Activated CD4-positive, alpha-beta memory T cell treated with anti-CD3 and anti-CD28 coated beads for 36 hours (primary cell): ENCODE measurements at regions not wholly inside any gene's neighbourhood (a gene's known extent, or its start where the extent isn't known, plus 50 kb on each side); places are given as distances from the start of the nearest gene placed in this dataset.
"Not testable (repeated sequence)": the region's sequence is repeated elsewhere in the genome, so short reads cannot be mapped to it uniquely, and the experiment has no call there.

Experiments
- CTCF ChIA-PET: fragments of 350-600 bp; sonication (Branson Sonifier 250); formaldehyde crosslinking; loops from one replicate; lab custom pipeline; 2021; ENCODE audit warnings: antibody characterized with exemption, inconsistent platforms; lab: Charles Lee
- POLR2A ChIA-PET: fragments of 350-600 bp; sonication (Branson Sonifier 250); formaldehyde crosslinking; loops from one replicate; lab custom pipeline; 2021; ENCODE audit warnings: antibody characterized with exemption; lab: Charles Lee
- DNase-seq: peaks from one replicate; pipeline ENCODE4 v3.0.0-alpha.2; 2020
- H3K27ac Mint-ChIP-seq: one replicate; pipeline ENCODE4 v1.8.0; 2021; ENCODE audit warnings: mixed read lengths
- H3K27me3 Mint-ChIP-seq: one replicate; pipeline ENCODE4 v1.8.0; 2021; ENCODE audit warnings: mixed read lengths
- H3K36me3 Mint-ChIP-seq: one replicate; pipeline ENCODE4 v1.8.0; 2021; ENCODE audit warnings: mixed read lengths
- H3K4me1 Mint-ChIP-seq: one replicate; pipeline ENCODE4 v1.8.0; 2021; ENCODE audit warnings: low read depth, mixed read lengths
- H3K4me3 Mint-ChIP-seq: one replicate; pipeline ENCODE4 v1.8.0; 2021; ENCODE audit warnings: mild to moderate bottlenecking, mixed read lengths
- H3K9me3 Mint-ChIP-seq: one replicate; pipeline ENCODE4 v1.8.0; 2021; ENCODE audit warnings: mixed read lengths
- intact Hi-C: fragments of 100-400 bp; cut with micrococcal nuclease; formaldehyde crosslinking; loops from one replicate; pipeline ENCODE4 v1.15.1; 2023

DNA sequence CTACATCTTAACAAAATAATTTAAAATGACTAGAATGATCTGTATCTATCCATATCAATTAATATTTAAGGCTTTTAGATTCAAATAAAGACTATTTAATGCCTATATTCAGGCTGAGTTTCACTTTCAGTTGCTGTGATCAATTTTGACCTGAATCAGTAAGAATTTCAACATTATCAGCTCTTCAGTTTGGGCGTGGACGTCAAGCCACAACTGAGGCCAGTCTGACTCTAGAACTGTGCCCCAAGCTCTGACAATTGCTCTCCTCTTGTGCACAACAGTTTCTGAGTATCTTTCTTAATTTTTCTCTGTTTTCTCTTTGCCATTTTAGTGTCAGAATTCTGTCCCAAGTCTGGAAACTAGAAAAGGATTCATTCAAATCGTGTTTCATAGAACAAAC lies 1095.5 kb downstream of the PLA2G4A start:
- DNase-seq = no peak
- ChIA-PET CTCF (no interaction called here), POLR2A (no interaction called here)
- Mint-ChIP-seq H3K4me3 (no peak overlapping the region), H3K9me3 (no peaks in the 10 kb centered on the region), H3K4me1 (no peaks in the 10 kb centered on the region), H3K27ac (no peak overlapping the region), H3K27me3 (no peaks in the 10 kb centered on the region), H3K36me3 (no peaks in the 10 kb centered on the region)
- intact Hi-C loops = no loop called here

DNA sequence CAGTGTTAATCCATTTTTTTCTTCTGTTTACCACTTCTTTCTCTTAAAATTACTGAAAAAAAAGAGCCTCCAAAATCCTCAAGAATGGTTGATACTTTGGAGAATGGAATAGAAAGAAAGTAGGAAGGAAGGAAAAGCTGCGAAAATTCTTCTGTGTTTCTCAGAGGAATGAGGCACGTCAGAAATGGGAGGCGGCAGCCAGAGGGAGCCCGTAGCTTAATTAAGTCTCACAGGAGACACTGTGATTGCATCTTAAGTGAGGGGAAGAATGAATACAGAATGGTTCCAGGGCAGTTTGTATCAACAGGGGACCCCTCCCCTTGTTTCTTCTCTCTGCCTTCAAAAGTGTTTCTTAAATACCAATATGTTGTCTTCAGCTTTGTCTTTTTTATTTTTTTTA lies 1099.5 kb downstream of the PLA2G4A start:
- DNase-seq = no peak
- intact Hi-C loops = no loop called here
- CTCF ChIA-PET = no interaction called here
- POLR2A ChIA-PET = no interaction called here
- H3K4me1 Mint-ChIP-seq = no peaks in the 10 kb centered on the region
- no peak overlapping the region for H3K27ac Mint-ChIP-seq
- no peaks in the 10 kb centered on the region for H3K9me3 Mint-ChIP-seq
- H3K27me3 Mint-ChIP-seq = no peaks in the 10 kb centered on the region
- H3K4me3 Mint-ChIP-seq = no peak overlapping the region
- no peaks in the 10 kb centered on the region for H3K36me3 Mint-ChIP-seq

DNA sequence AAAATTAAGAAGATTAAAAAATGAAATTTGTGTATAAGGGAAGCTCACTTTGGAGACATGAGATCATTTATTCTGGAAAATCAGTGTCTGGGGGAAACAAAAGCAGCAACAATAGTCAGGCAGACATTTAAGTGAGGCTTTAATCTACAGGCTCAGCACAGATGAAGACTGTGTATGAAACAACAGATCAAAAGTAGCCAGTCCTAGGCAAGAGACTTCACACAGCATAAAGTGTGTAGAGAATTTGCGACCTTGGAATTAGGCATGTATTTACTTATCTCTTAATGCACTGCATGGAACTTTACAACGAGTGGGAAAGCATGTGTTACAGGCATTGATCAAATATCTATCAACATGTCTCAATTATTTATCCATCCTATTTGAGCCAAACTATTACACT lies 1099.9 kb downstream of the PLA2G4A start:
- Mint-ChIP-seq H3K9me3 (no peaks in the 10 kb centered on the region), H3K27ac (no peak overlapping the region), H3K36me3 (no peaks in the 10 kb centered on the region), H3K27me3 (no peaks in the 10 kb centered on the region), H3K4me1 (no peaks in the 10 kb centered on the region), H3K4me3 (no peak overlapping the region)
- CTCF ChIA-PET = no interaction called here
- POLR2A ChIA-PET = no interaction called here
- intact Hi-C loops = no loop called here
- no peak for DNase-seq

DNA sequence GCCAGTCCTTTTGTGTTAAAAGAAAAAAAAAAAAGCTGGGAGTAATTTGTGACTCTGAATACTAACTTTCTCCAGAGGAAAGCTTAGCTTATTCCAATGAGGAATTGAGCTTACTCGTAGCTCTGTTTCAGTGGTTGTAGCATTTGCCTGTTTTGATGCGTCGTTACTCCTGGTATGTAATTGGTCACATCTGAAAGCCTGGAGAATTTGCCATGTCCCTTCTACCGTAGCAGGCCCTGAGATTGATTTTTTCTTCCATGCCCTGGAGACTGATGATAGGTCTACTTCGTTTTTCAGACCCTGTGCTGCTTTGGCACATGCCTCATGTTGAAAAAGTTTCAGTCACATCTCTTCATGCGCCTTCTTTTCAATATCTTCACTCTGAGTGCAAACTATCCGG lies 1103.0 kb downstream of the PLA2G4A start:
- CTCF ChIA-PET = no interaction called here
- intact Hi-C loops = no loop called here
- Mint-ChIP-seq H3K9me3 (no peaks in the 10 kb centered on the region), H3K27me3 (no peaks in the 10 kb centered on the region), H3K4me3 (no peak overlapping the region), H3K27ac (no peak overlapping the region), H3K4me1 (no peaks in the 10 kb centered on the region), H3K36me3 (no peaks in the 10 kb centered on the region)
- POLR2A ChIA-PET = no interaction called here
- DNase-seq = no peak

DNA sequence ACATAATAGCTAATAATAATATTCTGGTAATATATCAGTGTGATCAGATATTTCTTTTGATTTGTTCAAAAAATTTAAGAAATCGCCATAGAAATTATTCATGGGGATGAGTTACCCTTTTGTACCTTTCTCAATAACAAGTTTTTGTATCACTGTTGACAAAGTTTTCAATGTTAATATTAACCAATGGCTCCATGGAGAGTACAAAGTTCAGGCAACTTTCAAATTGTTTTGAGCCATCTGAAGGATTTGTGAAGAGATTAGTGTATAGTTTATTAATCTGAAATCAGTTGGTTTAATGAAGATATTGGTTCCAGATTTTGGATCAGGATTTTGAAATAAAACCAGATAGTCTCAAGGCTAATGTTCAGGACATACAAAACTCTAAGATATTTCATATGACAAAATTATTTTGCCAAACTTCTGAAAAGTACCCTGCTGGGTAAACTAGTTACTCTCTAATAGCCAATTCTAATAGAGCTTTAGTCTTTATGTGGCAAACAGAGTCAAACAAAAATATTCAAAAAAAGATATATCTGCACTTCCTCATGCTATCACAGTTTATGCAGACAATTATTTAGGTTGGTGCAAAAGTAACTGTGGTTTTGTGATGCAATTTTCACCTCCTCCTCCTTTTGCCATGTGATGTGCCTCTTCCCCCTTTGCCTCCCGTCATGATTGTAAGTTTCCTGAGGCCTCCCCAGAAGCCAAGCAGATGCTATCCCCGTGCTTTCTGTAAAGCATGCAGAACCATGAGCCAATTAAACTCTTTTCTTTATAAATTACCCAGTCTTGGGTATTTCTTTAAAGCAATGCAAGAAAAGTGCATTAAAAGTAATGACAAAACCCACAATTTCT lies 1105.0 kb downstream of the PLA2G4A start:
- Mint-ChIP-seq H3K36me3 (no peaks in the 10 kb centered on the region), H3K4me1 (no peaks in the 10 kb centered on the region), H3K4me3 (no peak overlapping the region), H3K27ac (no peak overlapping the region), H3K27me3 (no peaks in the 10 kb centered on the region), H3K9me3 (peaks cover 2% of the 10 kb centered on the region)
- ChIA-PET CTCF (no interaction called here), POLR2A (no interaction called here)
- intact Hi-C loops = no loop called here
- no peak for DNase-seq

DNA sequence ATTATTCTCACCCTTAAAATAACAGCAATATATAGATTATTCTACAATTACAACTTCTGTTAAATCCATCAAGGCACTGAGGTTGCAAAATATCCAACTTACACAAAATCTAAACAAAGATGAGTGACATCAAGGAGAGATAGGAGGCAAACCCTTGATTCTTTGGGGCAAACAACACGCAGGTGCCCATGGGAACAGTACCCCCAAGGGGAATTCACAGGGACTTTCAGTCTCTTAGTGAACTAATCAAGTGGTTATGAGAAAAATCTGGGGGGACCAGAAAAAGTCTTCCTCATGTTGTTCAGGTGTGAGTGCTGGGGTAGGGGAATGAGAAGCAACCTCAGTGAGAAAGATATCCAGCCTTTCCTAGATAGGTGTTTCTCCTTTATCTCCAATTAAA lies 1107.9 kb downstream of the PLA2G4A start:
- H3K4me3 Mint-ChIP-seq = no peak overlapping the region
- intact Hi-C loops = no loop called here
- ChIA-PET POLR2A (no interaction called here), CTCF (no interaction called here)
- no peaks in the 10 kb centered on the region for H3K27me3 Mint-ChIP-seq
- no peaks in the 10 kb centered on the region for H3K4me1 Mint-ChIP-seq
- peaks cover 2% of the 10 kb centered on the region for H3K9me3 Mint-ChIP-seq
- DNase-seq = no peak
- H3K27ac Mint-ChIP-seq = no peak overlapping the region
- H3K36me3 Mint-ChIP-seq = no peaks in the 10 kb centered on the region

DNA sequence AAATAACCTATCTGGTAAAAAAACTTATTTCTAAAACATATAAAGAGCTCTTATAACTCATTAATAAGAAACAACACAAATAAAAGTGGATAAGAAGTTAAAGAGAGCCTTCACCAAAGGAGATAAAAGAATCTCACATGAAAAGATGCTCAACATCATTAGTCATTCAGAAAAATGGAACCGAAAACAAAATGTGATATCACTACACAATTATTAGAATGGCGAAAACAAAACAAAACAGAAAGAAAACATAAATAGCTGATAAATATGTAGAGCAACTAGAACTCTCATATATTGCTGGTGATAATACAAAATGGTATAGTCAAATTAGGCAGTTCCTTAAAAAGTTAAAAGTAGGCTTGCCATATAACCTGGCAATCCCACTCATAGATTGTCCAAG lies 1109.3 kb downstream of the PLA2G4A start:
- H3K27me3 Mint-ChIP-seq = no peaks in the 10 kb centered on the region
- no peaks in the 10 kb centered on the region for H3K36me3 Mint-ChIP-seq
- H3K9me3 Mint-ChIP-seq = peaks cover 2% of the 10 kb centered on the region
- H3K4me1 Mint-ChIP-seq = no peaks in the 10 kb centered on the region
- intact Hi-C loops = no loop called here
- H3K27ac Mint-ChIP-seq = no peak overlapping the region
- ChIA-PET CTCF (no interaction called here), POLR2A (no interaction called here)
- DNase-seq = no peak
- no peak overlapping the region for H3K4me3 Mint-ChIP-seq

DNA sequence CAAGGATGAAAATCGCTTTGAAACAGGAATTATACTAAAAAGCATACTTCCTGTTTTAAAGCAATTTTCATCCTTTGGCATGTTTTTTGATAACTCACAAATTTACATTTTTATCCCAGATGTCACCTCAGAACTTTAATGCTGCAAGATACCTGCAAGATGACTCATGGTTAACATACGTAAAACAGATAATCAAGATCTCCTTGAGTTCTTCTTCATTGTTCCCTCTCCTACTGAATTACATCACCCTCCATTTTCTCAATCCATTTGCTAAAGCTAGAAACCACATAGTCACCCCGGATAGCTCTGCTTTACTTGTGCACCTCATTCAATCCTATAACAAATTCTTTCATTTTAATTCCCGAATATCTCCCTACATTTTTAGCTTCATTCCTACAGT lies 1114.2 kb downstream of the PLA2G4A start:
- POLR2A ChIA-PET = no interaction called here
- Mint-ChIP-seq H3K4me3 (no peak overlapping the region), H3K9me3 (peaks cover 14% of the 10 kb centered on the region), H3K4me1 (no peaks in the 10 kb centered on the region), H3K36me3 (no peaks in the 10 kb centered on the region), H3K27me3 (no peaks in the 10 kb centered on the region), H3K27ac (no peak overlapping the region)
- intact Hi-C loops = no loop called here
- CTCF ChIA-PET = no interaction called here
- DNase-seq = no peak

DNA sequence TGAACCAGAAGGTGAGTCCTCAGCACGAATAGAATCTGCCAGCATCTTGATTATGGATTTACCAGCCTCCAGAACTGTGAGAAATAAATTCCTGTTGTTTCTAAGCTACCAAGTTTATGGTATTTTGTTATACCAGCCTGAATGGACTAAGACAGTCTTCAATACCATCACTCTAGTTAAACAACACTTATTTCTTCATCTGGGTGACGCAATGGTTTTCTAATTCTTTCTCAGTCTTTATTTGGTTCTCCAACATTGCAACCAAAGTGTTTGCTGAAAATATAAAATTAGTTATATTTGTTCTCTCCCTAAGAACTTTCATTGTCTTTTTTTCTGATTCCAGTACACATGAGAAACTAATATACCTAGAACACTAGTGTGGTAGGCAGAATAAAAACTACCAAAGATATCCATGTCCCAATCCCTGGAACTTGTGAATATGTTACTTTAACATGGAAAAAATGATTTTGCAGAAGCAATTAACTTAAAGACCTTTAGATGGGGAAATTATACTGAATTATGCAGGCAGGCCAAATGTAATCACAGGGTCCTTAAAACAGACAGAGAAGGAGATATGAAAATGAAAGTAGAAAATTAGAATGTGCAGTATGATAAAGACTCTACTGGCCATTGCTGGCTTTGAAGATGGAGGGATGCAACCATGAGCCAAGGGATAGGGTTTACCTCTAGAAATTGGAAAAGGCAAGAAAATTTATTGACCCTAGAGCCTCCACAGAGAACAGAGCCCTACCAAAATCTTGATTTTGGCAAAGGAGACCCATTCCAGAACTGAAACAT lies 1115.1 kb downstream of the PLA2G4A start:
- H3K36me3 Mint-ChIP-seq = no peaks in the 10 kb centered on the region
- no peak for DNase-seq
- no peaks in the 10 kb centered on the region for H3K27me3 Mint-ChIP-seq
- H3K4me1 Mint-ChIP-seq = no peaks in the 10 kb centered on the region
- no peak overlapping the region for H3K27ac Mint-ChIP-seq
- CTCF ChIA-PET = no interaction called here
- intact Hi-C loops = no loop called here
- no peak overlapping the region for H3K4me3 Mint-ChIP-seq
- peaks cover 17% of the 10 kb centered on the region for H3K9me3 Mint-ChIP-seq
- POLR2A ChIA-PET = no interaction called here

DNA sequence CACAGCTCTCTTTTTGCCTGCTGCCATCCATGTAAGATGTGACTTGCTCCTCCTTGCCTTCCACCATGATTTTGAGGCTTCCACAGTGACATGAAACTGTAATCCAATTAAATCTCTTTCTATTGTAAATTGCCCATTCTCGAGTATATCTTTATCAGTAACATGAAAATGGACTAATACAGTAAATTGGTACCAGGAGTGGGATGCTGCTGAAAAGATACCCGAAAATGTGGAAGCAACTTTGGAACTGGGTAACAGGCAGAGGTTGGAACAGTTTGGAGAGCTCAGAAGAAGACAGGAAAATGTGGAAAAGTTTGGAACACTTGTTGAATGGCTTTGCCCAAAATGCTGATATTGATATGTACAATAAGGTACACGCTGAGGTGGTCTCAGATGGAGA lies 1117.9 kb downstream of the PLA2G4A start:
- DNase-seq, H3K27me3 Mint-ChIP-seq, CTCF ChIA-PET: not testable (repeated sequence)

DNA sequence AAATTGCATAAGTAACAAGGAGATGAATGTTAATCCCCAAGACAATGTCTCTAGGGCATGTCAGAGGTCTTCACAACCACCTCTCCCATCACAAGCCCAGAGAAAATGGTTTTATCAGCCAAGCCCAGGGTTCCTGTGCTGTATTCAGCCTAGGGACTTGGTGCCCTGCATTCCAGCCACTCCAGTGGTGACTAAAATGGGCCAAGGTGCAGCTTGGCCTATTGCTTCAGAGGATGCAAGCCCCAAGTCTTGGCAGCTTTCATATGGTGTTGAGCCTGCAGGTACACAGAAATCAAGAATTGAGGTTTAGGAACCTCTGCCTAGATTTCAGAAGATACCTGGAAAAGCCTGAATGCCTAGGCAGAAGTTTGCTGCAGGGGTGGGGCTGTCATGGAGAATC lies 1118.6 kb downstream of the PLA2G4A start:
- Mint-ChIP-seq H3K9me3 (peaks cover 27% of the 10 kb centered on the region), H3K4me1 (no peaks in the 10 kb centered on the region), H3K27ac (no peak overlapping the region), H3K36me3 (no peaks in the 10 kb centered on the region), H3K4me3 (no peak overlapping the region), H3K27me3 (no peaks in the 10 kb centered on the region)
- DNase-seq = no peak
- POLR2A ChIA-PET = no interaction called here
- CTCF ChIA-PET = no interaction called here
- intact Hi-C loops = no loop called here

More for the DNA sequence above, 1117.9 kb downstream of the PLA2G4A start:
- H3K9me3 Mint-ChIP-seq = peaks cover 23% of the 10 kb centered on the region
- H3K27ac Mint-ChIP-seq, H3K4me1 Mint-ChIP-seq, POLR2A ChIA-PET, H3K4me3 Mint-ChIP-seq, intact Hi-C loops, H3K36me3 Mint-ChIP-seq: not testable (repeated sequence)

DNA sequence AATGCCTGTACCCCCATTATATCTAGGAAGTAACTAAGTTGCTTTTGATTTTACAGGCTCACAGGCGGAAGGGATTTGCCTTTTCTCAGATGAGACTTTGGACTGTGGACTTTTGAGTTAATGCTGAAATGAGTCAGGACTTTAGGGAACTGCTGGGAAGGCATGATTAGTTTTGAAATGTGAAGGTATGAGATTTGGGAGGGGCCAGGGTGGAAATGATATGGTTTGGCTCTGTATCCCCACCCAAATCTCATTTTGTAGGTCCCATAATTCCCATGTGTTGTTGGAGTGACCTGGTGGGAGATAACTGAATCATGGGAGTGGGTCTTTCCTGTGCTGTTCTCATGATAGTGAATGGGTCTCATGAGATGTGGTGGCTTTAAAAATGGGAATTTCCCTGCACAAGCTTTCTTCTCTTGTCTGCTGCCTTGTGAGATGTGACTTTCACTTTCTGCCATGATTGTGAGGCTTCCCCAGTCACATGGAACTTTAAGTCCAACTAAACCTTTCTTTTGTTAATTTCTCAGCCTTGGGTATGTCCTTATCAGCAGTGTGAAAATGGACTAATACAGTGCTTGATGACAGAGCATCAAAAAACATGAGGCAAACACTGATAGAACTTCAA lies 1119.5 kb downstream of the PLA2G4A start:
- no peaks in the 10 kb centered on the region for H3K4me1 Mint-ChIP-seq
- ChIA-PET CTCF (no interaction called here), POLR2A (no interaction called here)
- peaks cover 34% of the 10 kb centered on the region for H3K9me3 Mint-ChIP-seq
- H3K4me3 Mint-ChIP-seq = no peak overlapping the region
- no peaks in the 10 kb centered on the region for H3K27me3 Mint-ChIP-seq
- H3K36me3 Mint-ChIP-seq = no peaks in the 10 kb centered on the region
- intact Hi-C loops = no loop called here
- H3K27ac Mint-ChIP-seq = no peak overlapping the region
- DNase-seq = no peak
